ENCODE measurements at regions not wholly inside any gene's neighbourhood (a gene's known extent, or its start where the extent isn't known, plus 50 kb on each side); places are given as distances from the start of the nearest gene placed in this dataset.

- H3K36me3 ChIP-seq (ENCODE audit: control insufficient read depth in 2 of 2, insufficient read depth in 2 of 2, low read length in 1 of 2), result no peaks in the 10 kb centered on the region
- FAIRE-seq (no peak), ATAC-seq (no peak), DNase-seq (ENCODE audit: low read depth, low spot score) (no peak)
- no peak overlapping the region for H3K4me2 ChIP-seq (ENCODE audit: control insufficient read depth, insufficient read depth)
- WGBS (ENCODE audit: insufficient coverage, insufficient replicate concordance, low lambda C conversion rate, missing lambda C conversion rate), result 0% methylated on average over 2 of the region's 2 CpGs
- ChIA-PET POLR2A (no interaction called here), CTCF (no interaction called here), RAD21 (ENCODE audit: unreplicated experiment) (no interaction called here), SMC1A (ENCODE audit: uncharacterized antibody, unreplicated experiment) (no interaction called here)
- H2AFZ ChIP-seq (ENCODE audit: control insufficient read depth, low read depth, low read length), result no peak overlapping the region
- no peaks in the 10 kb centered on the region for H3K79me2 ChIP-seq (ENCODE audit: control insufficient read depth, insufficient read depth, low read length)
- H3K27ac ChIP-seq (ENCODE audit: control insufficient read depth, insufficient read depth), result no peak overlapping the region
- H3K27me3 ChIP-seq (replicated peaks in 1 of 2; ENCODE audit: control insufficient read depth in 2 of 2, insufficient read depth in 2 of 2, low read length in 1 of 2), result no peaks in the 10 kb centered on the region
- intact Hi-C loops (cut with micrococcal nuclease; ENCODE audit: unreplicated experiment), result no loop called here
- no peak overlapping the region for H3K4me3 ChIP-seq
- H3K4me1 ChIP-seq (ENCODE audit: control insufficient read depth, insufficient read depth, low read length), result no peaks in the 10 kb centered on the region
- H4K20me1 ChIP-seq (ENCODE audit: control insufficient read depth, insufficient read depth), result no peaks in the 10 kb centered on the region; the same call in 1 of the 2 replicates
- H3K9ac ChIP-seq (ENCODE audit: control insufficient read depth, insufficient read depth, low read length), result no peak overlapping the region
- in situ Hi-C loops (cut with MboI), result no loop called here
- BruUV-seq (replicated peaks), result no TSS peak
- no peaks in the 10 kb centered on the region; the same call in 2 of the 3 replicates for H3K9me3 ChIP-seq (replicated peaks; ENCODE audit: control insufficient read depth, insufficient read depth, low read length)
- TF ChIP-seq ZNF274 (IDR thresholded peaks at IDR 0.05; ENCODE audit: insufficient read depth, insufficient read length) (no peak), STAT1 (conservative IDR thresholded peaks at IDR 0.05) (no peak), LARP7 (IDR thresholded peaks at IDR 0.05) (no peak), E2F8 (IDR thresholded peaks at IDR 0.05; ENCODE audit: low read depth, partially characterized antibody) (no peak), EGR1 (IDR thresholded peaks at IDR 0.05; ENCODE audit: borderline replicate concordance in 1 of 2, low read depth in 2 of 2, low read length in 2 of 2) (no peak), ZBTB11 (CRISPR knock-in tag; IDR thresholded peaks at IDR 0.05) (no peak), ZNF592 (IDR thresholded peaks at IDR 0.05) (no peak), ZNF217 (IDR thresholded peaks at IDR 0.05) (no peak), ZBTB40 (IDR thresholded peaks at IDR 0.05; ENCODE audit: borderline replicate concordance) (no peak), MTA3 (IDR thresholded peaks at IDR 0.05; ENCODE audit: borderline replicate concordance, low read length) (no peak)
These were observed 149.8 kb upstream of the WDR11 start for GRCh38 chr10:120701381-120701780.

All from GM12878 (cell line).